ENCODE measurements at regions not wholly inside any gene's neighbourhood (a gene's known extent, or its start where the extent isn't known, plus 50 kb on each side); places are given as distances from the start of the nearest gene placed in this dataset.

GRCh38 chr11:116460156-116460920 is 312.4 kb downstream of the BUD13 start:
- TF ChIP-seq RAD21 (conservative IDR thresholded peaks at IDR 0.05) (no peak), CTCF (IDR thresholded peaks at IDR 0.05; ENCODE audit: poor library complexity, severe bottlenecking) (no peak), POLR2AphosphoS5 (IDR thresholded peaks at IDR 0.05) (no peak), SMC3 (conservative IDR thresholded peaks at IDR 0.05; ENCODE audit: poor library complexity) (no peak), EZH2 (IDR thresholded peaks at IDR 0.05; ENCODE audit: borderline replicate concordance, insufficient read depth, low read length, poor library complexity, severe bottlenecking) (no peak), EP300 (conservative IDR thresholded peaks at IDR 0.05; ENCODE audit: poor library complexity, severe bottlenecking) (no peak), TAF1 (IDR thresholded peaks at IDR 0.05; ENCODE audit: low read depth) (no peak), MXI1 (conservative IDR thresholded peaks at IDR 0.05; ENCODE audit: poor library complexity, severe bottlenecking) (no peak), REST (IDR thresholded peaks at IDR 0.05; ENCODE audit: borderline replicate concordance) (no peak)
- Histone ChIP-seq H3K9me3 (ENCODE audit: low read length) (no peaks in the 10 kb centered on the region), H3F3A (ENCODE audit: insufficient read depth, low read length, poor library complexity, severe bottlenecking) (peaks cover 9% of the 10 kb centered on the region), H3K4me2 (ENCODE audit: low read length) (no peak overlapping the region), H3K9ac (ENCODE audit: low read length) (no peak overlapping the region), H3K4me3 (ENCODE audit: low read length) (no peak overlapping the region), H4K20me1 (ENCODE audit: insufficient read depth) (no peaks in the 10 kb centered on the region), H3K27ac (ENCODE audit: low read length) (no peak overlapping the region), H2AFZ (ENCODE audit: low read depth, low read length) (no peak overlapping the region), H3K36me3 (ENCODE audit: insufficient read depth, low read length) (no peaks in the 10 kb centered on the region), H3K79me2 (replicated peaks; ENCODE audit: insufficient read depth, low read length) (no peaks in the 10 kb centered on the region), H3K27me3 (ENCODE audit: insufficient read depth, low read depth, low read length) (no peaks in the 10 kb centered on the region), H3K9me2 (ENCODE audit: insufficient read depth, low read length) (no peaks in the 10 kb centered on the region)

- no peaks in the 10 kb centered on the region for H3K9me2 ChIP-seq (ENCODE audit: insufficient read depth, low read length)
- no peak overlapping the region for H3K4me2 ChIP-seq (ENCODE audit: low read length)
- peak overlapping the region; percentile 91 for H3K27ac ChIP-seq (ENCODE audit: low read length)
- no peak overlapping the region for H3K9ac ChIP-seq (ENCODE audit: low read length)
- no peaks in the 10 kb centered on the region for H3K27me3 ChIP-seq (ENCODE audit: insufficient read depth, low read depth, low read length)
- H3K79me2 ChIP-seq (replicated peaks; ENCODE audit: insufficient read depth, low read length) = no peaks in the 10 kb centered on the region
- no peaks in the 10 kb centered on the region for H3K36me3 ChIP-seq (ENCODE audit: insufficient read depth, low read length)
- TF ChIP-seq EP300 (conservative IDR thresholded peaks at IDR 0.05; ENCODE audit: poor library complexity, severe bottlenecking) (no peak), SMC3 (conservative IDR thresholded peaks at IDR 0.05; ENCODE audit: poor library complexity) (no peak), TAF1 (IDR thresholded peaks at IDR 0.05; ENCODE audit: low read depth) (no peak), POLR2AphosphoS5 (IDR thresholded peaks at IDR 0.05) (no peak), RAD21 (conservative IDR thresholded peaks at IDR 0.05) (no peak)
- no peaks in the 10 kb centered on the region for H3K9me3 ChIP-seq (ENCODE audit: low read length)
- no peak overlapping the region for H3K4me3 ChIP-seq (ENCODE audit: low read length)
- no peak overlapping the region for H2AFZ ChIP-seq (ENCODE audit: low read depth, low read length)
- H4K20me1 ChIP-seq (ENCODE audit: insufficient read depth) = no peaks in the 10 kb centered on the region
- H3F3A ChIP-seq (ENCODE audit: insufficient read depth, low read length, poor library complexity, severe bottlenecking) = peaks cover 9% of the 10 kb centered on the region
Observed at GRCh38 chr11:116459185-116460045, 313.4 kb downstream of the BUD13 start.

Measured in neural cell (in vitro differentiated cells).